ENCODE measurements at regions not wholly inside any gene's neighbourhood (a gene's known extent, or its start where the extent isn't known, plus 50 kb on each side); places are given as distances from the start of the nearest gene placed in this dataset.

DNA sequence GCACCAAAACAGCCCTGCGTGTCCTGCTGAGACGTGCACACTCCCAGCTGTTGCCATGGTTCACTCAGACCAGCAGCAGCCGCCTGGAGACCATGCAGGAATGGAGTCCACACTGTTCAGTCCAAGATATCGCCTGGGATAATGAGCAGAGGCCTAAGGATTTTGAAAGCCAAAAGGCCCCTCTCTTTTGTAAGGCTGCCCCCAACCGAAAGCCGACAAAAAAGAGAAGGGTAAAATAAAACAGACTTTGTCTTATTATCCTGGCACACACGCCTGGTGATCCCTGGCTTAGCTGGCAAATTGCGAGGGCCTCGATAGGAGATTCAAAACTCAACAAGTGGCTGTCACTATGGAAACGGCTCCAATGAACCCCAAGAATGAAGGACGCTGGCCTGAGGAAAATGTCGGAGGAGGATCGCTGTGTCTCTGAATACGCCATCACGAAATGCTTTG, 263.6 kb downstream of the SKIDA1 start:
- no peak for DNase-seq (ENCODE audit: low read depth)

GRCh38 chr10:21260506-21261149, 264.9 kb downstream of the SKIDA1 start:
- DNase-seq (ENCODE audit: low read depth) = no peak

- DNase-seq (ENCODE audit: low read depth) = no peak
These were observed 265.4 kb downstream of the SKIDA1 start for GRCh38 chr10:21260066-21260465.

GRCh38 chr10:21257919-21258318, 267.6 kb downstream of the SKIDA1 start:
- DNase-seq (ENCODE audit: low read depth) = no peak

- DNase-seq (ENCODE audit: low read depth) = no peak
These were observed 268.3 kb downstream of the SKIDA1 start for GRCh38 chr10:21257191-21257590.

DNA sequence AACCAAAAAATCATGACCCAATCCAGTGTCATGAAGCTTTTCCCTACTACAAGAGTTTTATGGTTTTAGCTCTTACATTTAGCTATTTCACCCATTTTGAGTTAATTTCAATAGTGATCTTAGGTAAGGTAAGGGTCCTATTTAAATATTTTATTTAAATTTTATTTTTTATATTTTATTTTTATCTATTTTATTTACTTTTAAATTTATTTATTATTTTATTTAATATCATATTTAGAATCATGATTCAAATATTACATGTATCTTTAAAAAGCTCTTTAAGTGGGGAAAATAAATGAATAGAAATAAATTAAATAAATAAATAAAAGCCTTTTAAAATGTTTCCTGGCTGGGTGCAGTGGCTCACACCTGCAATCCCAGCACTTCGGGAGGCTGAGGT, 276.0 kb downstream of the SKIDA1 start:
- DNase-seq (ENCODE audit: low read depth) = no peak

DNA sequence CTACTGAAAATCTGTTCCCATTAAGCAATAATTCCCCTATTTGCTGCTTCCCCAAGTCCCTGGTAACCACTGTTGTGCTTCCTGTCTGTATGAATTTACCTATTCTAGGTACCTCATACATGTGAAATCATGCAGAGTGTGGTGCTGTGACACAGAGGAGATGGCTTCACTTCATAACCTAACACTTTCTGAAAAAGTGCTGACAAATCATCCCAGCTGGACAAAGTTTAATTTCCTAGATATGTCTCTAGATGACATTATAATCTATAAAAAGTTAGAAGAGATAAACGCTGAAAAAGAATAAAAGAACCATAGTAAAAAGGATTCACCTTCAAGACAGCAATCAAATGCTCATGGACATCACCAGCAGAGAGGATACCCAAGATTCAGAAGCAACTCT, 277.9 kb downstream of the SKIDA1 start:
- DNase-seq (ENCODE audit: low read depth) = no peak

DNA sequence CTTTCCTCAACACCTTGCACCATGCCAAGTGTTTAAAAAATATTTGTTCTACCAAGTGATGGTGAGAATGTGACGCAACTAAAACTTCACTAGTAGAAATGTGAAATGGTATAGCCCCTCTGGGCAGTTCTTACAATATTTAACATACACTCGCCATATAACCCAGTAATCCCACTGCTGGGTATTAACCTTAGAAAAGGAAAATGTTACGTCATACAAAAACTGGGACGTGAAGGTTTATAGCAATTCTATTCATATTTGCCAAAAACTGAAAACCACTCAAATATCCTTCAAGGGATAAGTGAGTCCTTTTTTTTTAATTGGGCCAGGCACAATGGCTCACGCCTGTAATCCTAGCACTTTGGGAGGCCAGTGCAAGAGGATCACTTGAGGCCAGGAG, 279.3 kb downstream of the SKIDA1 start:
- no peak for DNase-seq (ENCODE audit: low read depth)

GRCh38 chr10:21243748-21244257, 281.7 kb downstream of the SKIDA1 start:
- DNase-seq (ENCODE audit: low read depth) = no peak

GRCh38 chr10:21242915-21243314, 282.6 kb downstream of the SKIDA1 start:
- no peak for DNase-seq (ENCODE audit: low read depth)

GRCh38 chr10:21238717-21239116, 286.8 kb downstream of the SKIDA1 start:
- DNase-seq (ENCODE audit: low read depth) = no peak

- DNase-seq (ENCODE audit: low read depth) = no peak
These were observed 287.4 kb downstream of the SKIDA1 start for GRCh38 chr10:21238044-21238443.

GRCh38 chr10:21234761-21235160, 290.7 kb downstream of the SKIDA1 start:
- DNase-seq (ENCODE audit: low read depth) = no peak

DNA sequence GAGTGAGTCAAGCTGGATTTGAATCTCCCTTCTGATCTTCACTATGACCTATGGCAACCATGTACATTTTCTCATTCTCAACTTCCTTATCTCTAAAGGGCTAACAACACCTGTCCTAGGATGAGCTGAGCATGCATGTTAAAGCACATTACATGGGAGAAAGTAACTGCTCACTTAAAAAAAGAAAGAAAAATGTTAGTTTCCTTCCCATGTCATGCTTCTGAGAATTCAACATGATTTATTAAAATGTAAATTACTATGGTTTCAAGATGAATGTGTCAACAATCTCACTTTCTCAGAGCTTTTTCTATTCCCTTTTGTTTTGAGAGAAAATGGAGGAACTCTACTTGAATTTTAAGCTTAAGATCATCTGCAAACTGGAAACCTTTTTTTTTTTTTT, 295.3 kb downstream of the SKIDA1 start:
- DNase-seq (ENCODE audit: low read depth) = no peak

DNA sequence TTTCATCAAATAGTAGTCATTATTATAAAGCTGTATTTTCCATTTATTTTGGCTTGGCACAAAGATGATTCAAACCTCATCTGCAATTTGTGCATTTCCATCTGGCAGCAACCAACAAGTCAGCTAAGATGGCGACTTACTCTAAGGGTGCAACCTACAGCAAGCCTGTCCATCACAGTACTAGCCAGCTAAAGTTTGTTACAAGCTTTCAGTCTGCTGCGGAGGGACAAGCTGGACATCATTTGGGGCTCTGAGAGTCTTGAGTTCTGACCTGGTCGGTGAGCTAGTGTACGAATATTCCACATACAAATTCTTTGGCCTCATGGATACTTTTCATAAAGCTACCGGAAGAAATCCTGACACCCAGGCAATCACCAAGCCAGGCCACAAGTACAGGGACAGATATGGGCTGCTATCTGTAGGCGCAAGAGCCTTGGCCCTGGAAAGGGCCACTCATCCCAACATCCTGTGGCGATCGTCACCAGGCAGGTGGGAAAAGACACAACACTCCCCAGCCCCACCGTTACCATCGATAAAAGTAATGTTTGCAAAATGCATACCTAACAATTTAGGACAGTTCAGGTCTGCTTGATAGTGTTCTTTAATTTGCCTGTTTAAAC, 307.6 kb downstream of the SKIDA1 start:
- no peak for DNase-seq (ENCODE audit: low read depth)

DNA sequence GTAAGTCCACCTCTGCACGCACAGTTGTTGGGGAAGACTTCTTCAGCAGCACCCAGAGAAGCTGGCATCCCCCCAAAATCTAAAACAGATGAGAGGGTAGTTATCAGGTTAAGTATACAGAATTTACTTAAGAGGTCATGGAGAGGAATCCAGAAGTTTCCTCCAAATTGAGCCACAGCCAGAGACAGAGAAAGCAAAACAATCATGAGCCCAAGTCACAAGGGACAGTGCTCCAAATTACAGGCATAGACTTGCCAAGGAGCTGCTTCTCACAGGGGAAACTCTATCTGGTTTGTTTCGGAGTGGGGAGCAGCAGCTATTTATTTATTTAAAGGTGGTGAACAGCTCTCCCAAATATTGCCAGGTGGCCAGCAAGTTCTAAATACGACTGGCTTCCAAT, 308.4 kb downstream of the SKIDA1 start:
- DNase-seq (ENCODE audit: low read depth) = no peak

GRCh38 chr10:21214329-21214728, 311.2 kb downstream of the SKIDA1 start:
- DNase-seq (ENCODE audit: low read depth) = no peak

DNA sequence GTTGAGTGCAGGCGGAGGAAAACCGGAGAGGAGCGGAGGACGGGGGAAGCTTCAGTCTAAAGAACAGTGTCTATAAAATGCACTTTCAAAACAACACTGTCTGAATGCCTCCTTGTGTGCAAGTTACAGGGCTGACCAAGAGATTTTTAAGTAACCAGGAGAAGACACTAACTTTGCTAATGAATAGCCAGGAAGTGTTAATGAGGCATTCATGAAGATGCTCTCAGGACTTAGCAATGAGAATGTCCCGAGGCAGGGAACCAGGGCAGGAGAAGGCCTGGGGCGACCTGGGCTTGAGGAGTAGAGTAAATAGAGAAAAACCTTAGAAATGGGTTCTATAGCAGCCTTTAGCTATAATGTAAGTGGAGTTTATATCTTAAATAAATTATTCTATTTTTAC, 312.1 kb downstream of the SKIDA1 start:
- DNase-seq (ENCODE audit: low read depth) = no peak

- no peak for DNase-seq (ENCODE audit: low read depth)
These were observed 312.6 kb downstream of the SKIDA1 start for GRCh38 chr10:21212912-21213311.

- DNase-seq (ENCODE audit: low read depth) = no peak
These were observed 313.1 kb downstream of the SKIDA1 start for GRCh38 chr10:21212348-21212747.

GRCh38 chr10:21209495-21209894, 312.4 kb upstream of the NEBL start:
- no peak for DNase-seq (ENCODE audit: low read depth)

GRCh38 chr10:21208666-21209316, 311.7 kb upstream of the NEBL start:
- no peak for DNase-seq (ENCODE audit: low read depth)

Data from CMK (cell line).